RCC 7860 (cell line): ENCODE measurements at regions not wholly inside any gene's neighbourhood (a gene's known extent, or its start where the extent isn't known, plus 50 kb on each side); places are given as distances from the start of the nearest gene placed in this dataset.
A peak's percentile ranks its signal among the peaks of the same experiment; 100 is the strongest.

Experiments
- DNase-seq: peaks from one replicate; pipeline ENCODE4 v3.0.0-alpha.2; 2015; ENCODE audit warnings: low spot score
- FAIRE-seq: peaks from 2 replicates; lab custom pipeline; 2012; peaks lifted over from hg19 to GRCh38; lab: Jason Lieb, UNC

GRCh38 chr5:148912714-148913398 is 86.4 kb downstream of the ADRB2 start:
- DNase-seq: peak; percentile 91

GRCh38 chr5:148913493-148913892 is 87.1 kb downstream of the ADRB2 start:
- DNase-seq: no peak
- FAIRE-seq: no peak

More at GRCh38 chr5:148912714-148913398, 86.4 kb downstream of the ADRB2 start:
- peak; percentile 86 for FAIRE-seq

GRCh38 chr5:148913985-148914431 is 87.6 kb downstream of the ADRB2 start:
- no peak for FAIRE-seq
- DNase-seq: peak; percentile 76

GRCh38 chr5:148915224-148915817 is 88.9 kb downstream of the ADRB2 start:
- FAIRE-seq (no peak), DNase-seq (no peak)

GRCh38 chr5:148920646-148921288 is 94.4 kb downstream of the ADRB2 start:
- FAIRE-seq (no peak), DNase-seq (no peak)

GRCh38 chr5:148921350-148921749 is 94.9 kb downstream of the ADRB2 start:
- DNase-seq (no peak), FAIRE-seq (no peak)

- FAIRE-seq: no peak
- no peak for DNase-seq
These were observed 96.2 kb downstream of the ADRB2 start for GRCh38 chr5:148922606-148923005.

GRCh38 chr5:148923023-148923422 is 96.6 kb downstream of the ADRB2 start:
- FAIRE-seq: no peak

GRCh38 chr5:148924817-148925216 is 98.4 kb downstream of the ADRB2 start:
- DNase-seq: no peak
- no peak for FAIRE-seq

More at GRCh38 chr5:148923023-148923422, 96.6 kb downstream of the ADRB2 start:
- DNase-seq: no peak

GRCh38 chr5:148926207-148926606 is 99.8 kb downstream of the ADRB2 start:
- FAIRE-seq: no peak
- no peak for DNase-seq

GRCh38 chr5:148927307-148927946 is 101.0 kb downstream of the ADRB2 start:
- DNase-seq: no peak
- FAIRE-seq: no peak

GRCh38 chr5:148928141-148928540 is 101.7 kb downstream of the ADRB2 start:
- DNase-seq (no peak), FAIRE-seq (no peak)

GRCh38 chr5:148931453-148932057 is 105.1 kb downstream of the ADRB2 start:
- DNase-seq: no peak
- no peak for FAIRE-seq

GRCh38 chr5:148932355-148932935 is 106.0 kb downstream of the ADRB2 start:
- DNase-seq (no peak), FAIRE-seq (no peak)

- DNase-seq (no peak), FAIRE-seq (no peak)
These were observed 107.6 kb downstream of the ADRB2 start for GRCh38 chr5:148933903-148934432.

GRCh38 chr5:148934895-148935400 is 108.5 kb downstream of the ADRB2 start:
- no peak for FAIRE-seq
- DNase-seq: no peak

GRCh38 chr5:148937239-148937638 is 110.8 kb downstream of the ADRB2 start:
- FAIRE-seq (no peak), DNase-seq (no peak)

- FAIRE-seq: no peak
- DNase-seq: no peak
These were observed 111.6 kb downstream of the ADRB2 start for GRCh38 chr5:148937830-148938521.

GRCh38 chr5:148938522-148938882 is 112.1 kb downstream of the ADRB2 start:
- no peak for DNase-seq
- no peak for FAIRE-seq

GRCh38 chr5:148939676-148940075 is 113.3 kb downstream of the ADRB2 start:
- FAIRE-seq (peak; percentile 74), DNase-seq (peak; percentile 67)
